SU-DHL-6 (cell line): ENCODE measurements at regions not wholly inside any gene's neighbourhood (a gene's known extent, or its start where the extent isn't known, plus 50 kb on each side); places are given as distances from the start of the nearest gene placed in this dataset.

Experiments
- H2AFZ ChIP-seq: fragments of 200-600 bp; sonication (generic); 2 replicates; pipeline ENCODE4 v1.6.1; 2014; ENCODE audit warnings: low read depth, mild to moderate bottlenecking, moderate library complexity, mixed read lengths, antibody characterized with exemption, low read length; ENCODE audit not compliant: severe bottlenecking
- H3F3A ChIP-seq: fragments of 200-600 bp; shearing (Covaris generic); 2 replicates; pipeline ENCODE4 v1.6.0; 2016; ENCODE audit warnings: antibody characterized with exemption, mild to moderate bottlenecking; ENCODE audit not compliant: insufficient read depth
- H3K27ac ChIP-seq: fragments of 200-600 bp; sonication (generic); 2 replicates; pipeline ENCODE4 v1.5.1; 2016; ENCODE audit warnings: low read depth, mild to moderate bottlenecking, low read length, moderate library complexity, mixed read lengths
- H3K27me3 ChIP-seq: fragments of 200-600 bp; sonication (generic), shearing (Covaris generic); 2 replicates; pipeline ENCODE4 v1.6.0; 2014; ENCODE audit warnings: mild to moderate bottlenecking, low read length
- H3K36me3 ChIP-seq: fragments of 200-600 bp; sonication (generic); 2 replicates; pipeline ENCODE4 v1.6.1; 2014; ENCODE audit warnings: mild to moderate bottlenecking, low read length, mixed read lengths
- H3K4me2 ChIP-seq: fragments of 300-600, 200-600 bp; shearing (Covaris generic), sonication (generic); 2 replicates; pipeline ENCODE4 v1.6.0; 2014; ENCODE audit warnings: low read length, low read depth, mild to moderate bottlenecking; ENCODE audit not compliant: poor library complexity, severe bottlenecking
- H3K4me3 ChIP-seq: fragments of 200-600 bp; sonication (generic); 2 replicates; pipeline ENCODE4 v1.5.1; 2014; ENCODE audit warnings: antibody characterized with exemption, low read length, mild to moderate bottlenecking, mixed read lengths; ENCODE audit not compliant: insufficient read depth, poor library complexity, severe bottlenecking
- H3K79me2 ChIP-seq: fragments of 200-600 bp; sonication (generic); 2 replicates; pipeline ENCODE4 v1.6.1; 2014; ENCODE audit warnings: mild to moderate bottlenecking, low read length, moderate library complexity; ENCODE audit not compliant: insufficient read depth
- H3K9ac ChIP-seq: fragments of 200-600 bp; sonication (generic); 2 replicates; pipeline ENCODE4 v1.7.0; 2014; ENCODE audit warnings: mild to moderate bottlenecking, low read length
- H3K9me2 ChIP-seq: fragments of 200-600 bp; sonication (generic); replicated peaks from 2 replicates; pipeline ENCODE4 v1.6.1; 2014; ENCODE audit warnings: low read length; ENCODE audit not compliant: insufficient read depth
- H3K9me3 ChIP-seq: fragments of 200-600 bp; sonication (generic); 2 replicates; pipeline ENCODE4 v1.6.1; 2014; ENCODE audit warnings: low read length, mixed read lengths; ENCODE audit not compliant: insufficient read depth
- H4K20me1 ChIP-seq: fragments of 200-600 bp; sonication (generic); 2 replicates; pipeline ENCODE4 v1.6.1; 2014; ENCODE audit warnings: low read depth, mild to moderate bottlenecking, antibody characterized with exemption, low read length, moderate library complexity, mixed read lengths
- EZH2phosphoT487 ChIP-seq: fragments of 200-600 bp; sonication (generic), shearing (Covaris generic); conservative IDR thresholded peaks from 2 replicates; pipeline ENCODE4 v1.6.1; 2018; ENCODE audit warnings: mild to moderate bottlenecking, antibody characterized with exemption, low read length, moderate library complexity, mixed read lengths
- TF ChIP-seq, protein P1 (sequence below): fragments of 200-600 bp; sonication (generic); IDR thresholded peaks from one replicate; pipeline ENCODE4 v1.5.1; 2017; ENCODE audit warnings: antibody characterized with exemption, mild to moderate bottlenecking, low read length, moderate library complexity; ENCODE audit not compliant: insufficient read depth, poor library complexity, severe bottlenecking

DNA sequence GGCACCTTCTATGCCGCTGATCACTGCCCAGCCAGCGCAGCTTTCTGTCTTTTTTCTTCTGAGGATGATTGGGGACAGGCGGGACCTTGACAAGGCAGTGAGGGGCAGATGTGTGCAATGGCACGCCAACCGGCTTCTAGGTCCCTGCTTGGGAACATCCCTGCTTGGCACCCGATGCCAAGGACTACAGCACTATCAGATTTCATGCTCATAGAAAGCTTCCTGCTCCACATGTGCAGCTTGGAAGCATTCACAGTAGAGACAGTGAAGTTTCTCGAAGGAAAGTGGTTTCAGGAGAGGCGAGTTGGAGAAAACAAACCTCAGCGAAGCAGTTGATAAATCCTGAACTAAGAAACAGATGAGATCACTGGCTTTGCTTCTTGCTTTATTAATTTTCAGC, 267.5 kb upstream of the HABP2 start:
- Histone ChIP-seq H3F3A (no peaks in the 10 kb centered on the region), H3K79me2 (no peaks in the 10 kb centered on the region), H3K9me2 (no peaks in the 10 kb centered on the region), H3K27ac (no peak overlapping the region), H3K27me3 (no peaks in the 10 kb centered on the region; the same call in 1 of the 2 replicates), H2AFZ (no peak overlapping the region), H3K9me3 (no peaks in the 10 kb centered on the region), H3K36me3 (no peaks in the 10 kb centered on the region), H3K9ac (no peak overlapping the region), H3K4me2 (no peak overlapping the region), H3K4me3 (no peak overlapping the region), H4K20me1 (no peaks in the 10 kb centered on the region)
- TF ChIP-seq, protein P1, sequence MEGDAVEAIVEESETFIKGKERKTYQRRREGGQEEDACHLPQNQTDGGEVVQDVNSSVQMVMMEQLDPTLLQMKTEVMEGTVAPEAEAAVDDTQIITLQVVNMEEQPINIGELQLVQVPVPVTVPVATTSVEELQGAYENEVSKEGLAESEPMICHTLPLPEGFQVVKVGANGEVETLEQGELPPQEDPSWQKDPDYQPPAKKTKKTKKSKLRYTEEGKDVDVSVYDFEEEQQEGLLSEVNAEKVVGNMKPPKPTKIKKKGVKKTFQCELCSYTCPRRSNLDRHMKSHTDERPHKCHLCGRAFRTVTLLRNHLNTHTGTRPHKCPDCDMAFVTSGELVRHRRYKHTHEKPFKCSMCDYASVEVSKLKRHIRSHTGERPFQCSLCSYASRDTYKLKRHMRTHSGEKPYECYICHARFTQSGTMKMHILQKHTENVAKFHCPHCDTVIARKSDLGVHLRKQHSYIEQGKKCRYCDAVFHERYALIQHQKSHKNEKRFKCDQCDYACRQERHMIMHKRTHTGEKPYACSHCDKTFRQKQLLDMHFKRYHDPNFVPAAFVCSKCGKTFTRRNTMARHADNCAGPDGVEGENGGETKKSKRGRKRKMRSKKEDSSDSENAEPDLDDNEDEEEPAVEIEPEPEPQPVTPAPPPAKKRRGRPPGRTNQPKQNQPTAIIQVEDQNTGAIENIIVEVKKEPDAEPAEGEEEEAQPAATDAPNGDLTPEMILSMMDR = no peak
- TF ChIP-seq EZH2phosphoT487 = no peak

DNA sequence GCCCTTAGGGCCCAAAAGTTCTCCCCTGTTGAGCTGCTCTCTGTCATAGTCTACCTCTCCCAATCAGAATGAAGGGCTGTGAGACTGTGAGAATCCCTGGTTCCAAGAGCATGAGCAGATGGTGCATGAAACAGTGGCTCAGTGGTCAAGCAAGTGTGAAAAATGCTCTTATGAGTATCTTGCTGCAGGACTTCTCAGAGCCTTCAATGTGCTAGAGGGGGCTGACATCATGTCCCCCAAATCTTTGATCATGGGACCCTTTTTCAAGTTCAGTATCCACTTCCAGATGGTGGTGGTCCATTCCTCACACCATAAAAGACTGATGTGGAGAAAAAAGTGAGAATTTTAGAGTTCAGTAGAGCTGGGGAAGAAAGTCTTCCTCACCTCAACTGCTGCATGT, 265.3 kb upstream of the HABP2 start:
- Histone ChIP-seq H3K4me2 (no peak overlapping the region), H3K27me3 (no peaks in the 10 kb centered on the region; the same call in 1 of the 2 replicates), H2AFZ (no peak overlapping the region), H3F3A (no peaks in the 10 kb centered on the region), H3K4me3 (no peak overlapping the region), H3K9ac (no peak overlapping the region), H3K9me2 (no peaks in the 10 kb centered on the region), H3K79me2 (no peaks in the 10 kb centered on the region), H3K27ac (no peak overlapping the region), H4K20me1 (no peaks in the 10 kb centered on the region), H3K9me3 (no peaks in the 10 kb centered on the region), H3K36me3 (no peaks in the 10 kb centered on the region)
- no peak for TF ChIP-seq EZH2phosphoT487
- TF ChIP-seq, protein P1 = no peak

DNA sequence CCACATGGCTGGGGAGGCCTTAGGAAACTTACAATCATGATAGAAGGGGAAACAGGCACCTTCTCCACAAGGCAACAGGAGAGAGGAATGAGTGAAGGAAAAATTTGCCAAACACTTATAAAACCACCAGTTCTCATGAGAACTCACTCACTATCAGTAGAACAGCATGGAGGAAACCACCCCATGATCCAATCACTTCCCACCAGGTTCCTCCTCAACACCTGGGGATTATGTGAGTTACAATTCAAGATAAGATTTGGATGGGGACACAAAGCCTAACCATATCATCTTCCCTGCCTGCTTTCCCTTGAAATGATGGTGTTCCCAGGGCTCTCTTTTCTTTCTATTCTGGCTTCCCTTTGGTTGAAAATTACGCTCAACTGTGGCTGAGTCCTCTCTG, 262.7 kb upstream of the HABP2 start:
- Histone ChIP-seq H3K4me2 (no peak overlapping the region), H2AFZ (no peak overlapping the region), H3K79me2 (no peaks in the 10 kb centered on the region), H3K27me3 (no peaks in the 10 kb centered on the region; the same call in 1 of the 2 replicates), H4K20me1 (no peaks in the 10 kb centered on the region), H3K9me3 (no peaks in the 10 kb centered on the region), H3K36me3 (no peaks in the 10 kb centered on the region), H3K27ac (no peak overlapping the region), H3K9ac (no peak overlapping the region), H3F3A (no peaks in the 10 kb centered on the region), H3K4me3 (no peak overlapping the region), H3K9me2 (no peaks in the 10 kb centered on the region)
- no peak for TF ChIP-seq EZH2phosphoT487
- TF ChIP-seq, protein P1 = no peak
